ENCODE measurements at regions not wholly inside any gene's neighbourhood (a gene's known extent, or its start where the extent isn't known, plus 50 kb on each side); places are given as distances from the start of the nearest gene placed in this dataset.
"Not testable (repeated sequence)": the region's sequence is repeated elsewhere in the genome, so short reads cannot be mapped to it uniquely, and the experiment has no call there.

DNA sequence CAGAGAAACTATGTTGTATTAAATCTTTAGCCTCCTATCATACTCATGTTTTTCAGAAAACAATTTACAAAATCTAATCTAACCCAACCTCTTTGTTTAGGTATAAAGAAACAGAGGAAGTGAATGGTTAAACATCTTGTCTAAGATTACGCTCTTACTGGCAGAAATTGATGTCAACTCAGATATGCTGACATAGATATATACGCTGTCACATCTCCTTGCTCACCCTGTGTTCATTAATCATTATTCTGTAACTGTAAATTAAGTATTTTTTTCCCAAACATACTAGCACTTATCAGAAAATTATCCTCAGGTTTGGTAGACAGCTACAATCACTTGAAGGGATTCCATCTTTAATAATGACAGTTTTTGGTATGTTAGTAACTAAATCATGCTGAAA lies 1127.6 kb upstream of the SEL1L start:
- no peaks in the 10 kb centered on the region for H3K27me3 ChIP-seq (ENCODE audit: control insufficient read depth, insufficient read depth, low read length)
- H3K36me3 ChIP-seq (ENCODE audit: insufficient read depth, low read length): no peaks in the 10 kb centered on the region

DNA sequence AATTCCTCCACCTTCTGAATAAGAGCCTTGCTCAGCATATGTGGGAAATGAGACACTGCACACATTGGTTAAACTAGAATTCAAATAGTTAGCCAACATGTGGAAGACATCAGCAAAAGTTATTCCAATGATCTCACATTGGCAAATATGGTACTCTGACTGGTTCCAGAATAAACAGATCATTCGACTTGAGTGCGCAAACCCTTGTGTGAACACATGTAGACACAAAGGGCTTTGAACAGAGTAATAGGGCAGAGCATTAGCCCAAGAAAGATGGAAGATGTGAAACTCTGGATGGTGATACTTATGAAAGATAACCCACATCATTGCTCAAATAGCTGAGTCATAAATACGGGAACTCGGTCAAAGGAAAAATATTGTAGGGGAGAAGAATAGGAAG lies 1133.4 kb upstream of the SEL1L start:
- Histone ChIP-seq H3K9me3 (replicated peaks; ENCODE audit: low read length) (peaks cover 6% of the 10 kb centered on the region), H3K4me2 (ENCODE audit: low read length) (no peak overlapping the region), H3K27me3 (ENCODE audit: control insufficient read depth, insufficient read depth, low read length) (no peaks in the 10 kb centered on the region), H3K4me1 (ENCODE audit: control insufficient read depth, insufficient read depth, low read length) (no peaks in the 10 kb centered on the region), H3K9ac (ENCODE audit: low read depth, low read length) (no peak overlapping the region), H3K4me3 (ENCODE audit: low read length) (no peak overlapping the region), H3K36me3 (ENCODE audit: insufficient read depth, low read length) (no peaks in the 10 kb centered on the region)

More for the DNA sequence above, 1127.6 kb upstream of the SEL1L start:
- H3K4me1 ChIP-seq (ENCODE audit: control insufficient read depth, insufficient read depth, low read length): no peaks in the 10 kb centered on the region
- no peak overlapping the region for H3K4me2 ChIP-seq (ENCODE audit: low read length)
- no peak overlapping the region for H3K4me3 ChIP-seq (ENCODE audit: low read length)
- H3K9me3 ChIP-seq (replicated peaks; ENCODE audit: low read length): peaks cover 3% of the 10 kb centered on the region
- no peak overlapping the region for H3K9ac ChIP-seq (ENCODE audit: low read depth, low read length)

DNA sequence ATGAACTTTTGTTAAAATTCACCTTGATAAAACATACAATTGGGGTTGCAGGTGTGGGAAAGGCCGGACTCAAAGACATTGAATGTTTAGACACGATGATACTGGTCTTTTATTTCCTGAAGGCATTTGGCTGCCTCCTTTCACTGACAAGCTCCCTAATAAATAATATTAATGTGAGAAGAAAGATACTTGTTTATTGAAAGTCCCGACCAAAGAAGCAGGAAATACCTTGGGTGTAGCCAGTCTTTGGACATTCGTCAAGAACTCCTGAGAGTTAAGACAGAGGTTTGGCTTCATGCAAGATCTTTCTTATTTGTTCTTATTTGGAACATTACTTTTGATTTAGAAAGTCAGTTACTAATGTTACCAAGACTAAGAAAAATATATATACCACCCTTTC lies 1133.8 kb upstream of the SEL1L start:
- H3K4me3 ChIP-seq (ENCODE audit: low read length): no peak overlapping the region
- no peak overlapping the region for H3K4me2 ChIP-seq (ENCODE audit: low read length)
- no peaks in the 10 kb centered on the region for H3K36me3 ChIP-seq (ENCODE audit: insufficient read depth, low read length)
- no peaks in the 10 kb centered on the region for H3K4me1 ChIP-seq (ENCODE audit: control insufficient read depth, insufficient read depth, low read length)
- peaks cover 6% of the 10 kb centered on the region for H3K9me3 ChIP-seq (replicated peaks; ENCODE audit: low read length)
- H3K27me3 ChIP-seq (ENCODE audit: control insufficient read depth, insufficient read depth, low read length): no peaks in the 10 kb centered on the region
- no peak overlapping the region for H3K9ac ChIP-seq (ENCODE audit: low read depth, low read length)

DNA sequence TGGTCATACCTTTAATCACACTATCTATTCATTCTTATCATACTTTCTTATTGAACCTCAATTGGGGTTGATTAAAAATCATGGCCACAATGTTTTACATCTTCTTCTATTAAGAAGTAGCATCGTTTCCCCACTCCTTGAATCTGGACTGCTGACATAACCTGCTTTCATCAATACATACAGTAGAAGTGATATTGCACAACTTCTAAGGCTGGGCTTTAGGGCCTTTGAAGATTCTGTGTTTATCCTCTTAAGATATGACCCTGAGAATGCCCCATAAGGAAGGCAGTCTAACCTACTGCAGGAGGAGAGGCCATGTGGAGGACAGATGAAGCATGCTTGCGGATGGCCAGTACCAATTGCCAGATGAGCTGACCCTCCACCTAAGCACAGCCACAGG lies 1142.8 kb upstream of the SEL1L start:
- no peak overlapping the region for H3K4me2 ChIP-seq (ENCODE audit: low read length)
- H3K36me3 ChIP-seq (ENCODE audit: insufficient read depth, low read length): no peaks in the 10 kb centered on the region
- no peak overlapping the region for H3K9ac ChIP-seq (ENCODE audit: low read depth, low read length)
- H3K27me3 ChIP-seq (ENCODE audit: control insufficient read depth, insufficient read depth, low read length): no peaks in the 10 kb centered on the region
- H3K9me3 ChIP-seq (replicated peaks; ENCODE audit: low read length): peaks cover 2% of the 10 kb centered on the region
- H3K4me1 ChIP-seq (ENCODE audit: control insufficient read depth, insufficient read depth, low read length): no peaks in the 10 kb centered on the region
- H3K4me3 ChIP-seq (ENCODE audit: low read length): no peak overlapping the region

DNA sequence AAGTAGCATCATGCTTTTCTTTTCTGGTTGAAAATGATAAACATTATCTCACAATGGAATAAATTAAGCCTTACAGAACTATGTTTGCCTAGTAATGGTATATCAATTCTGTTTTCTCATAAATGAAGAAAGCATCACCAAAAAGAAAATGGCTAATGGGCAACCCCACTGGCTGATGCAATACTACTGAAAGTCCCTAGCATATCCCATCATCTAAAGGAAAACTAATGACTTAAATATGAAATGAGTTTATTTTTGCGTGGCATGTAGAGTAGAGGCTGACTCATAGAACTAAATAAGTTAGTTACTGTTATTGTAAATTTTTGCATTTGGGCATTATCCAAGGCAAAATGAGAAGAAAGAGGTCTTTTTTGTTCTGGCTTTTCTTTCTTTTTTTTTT lies 1156.3 kb upstream of the SEL1L start:
- H3K4me1 ChIP-seq (ENCODE audit: control insufficient read depth, insufficient read depth, low read length): no peaks in the 10 kb centered on the region
- H3K36me3 ChIP-seq (ENCODE audit: insufficient read depth, low read length): no peaks in the 10 kb centered on the region
- no peak overlapping the region for H3K4me3 ChIP-seq (ENCODE audit: low read length)
- H3K9ac ChIP-seq (ENCODE audit: low read depth, low read length): no peak overlapping the region
- no peaks in the 10 kb centered on the region for H3K9me3 ChIP-seq (replicated peaks; ENCODE audit: low read length)
- H3K4me2 ChIP-seq (ENCODE audit: low read length): no peak overlapping the region
- no peaks in the 10 kb centered on the region for H3K27me3 ChIP-seq (ENCODE audit: control insufficient read depth, insufficient read depth, low read length)

DNA sequence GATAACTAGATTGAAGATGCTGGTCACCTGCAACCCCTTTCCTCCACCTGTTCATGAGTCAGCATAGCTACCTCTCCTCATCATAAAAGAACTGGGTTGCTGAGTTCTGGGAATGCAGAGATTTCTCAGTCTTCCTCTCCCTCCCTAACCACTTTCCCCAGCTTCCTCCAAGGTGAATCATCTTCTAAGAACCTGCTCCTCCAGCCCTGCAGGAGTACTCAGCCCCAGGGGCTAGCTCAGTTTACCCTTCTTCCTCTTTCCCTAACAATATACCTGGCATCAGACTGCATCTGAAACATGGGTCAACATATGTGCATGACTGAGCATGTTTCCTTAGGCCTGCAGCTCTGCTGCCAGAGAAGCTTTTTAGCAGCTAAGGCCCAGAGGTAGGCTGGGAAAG lies 1157.5 kb upstream of the SEL1L start:
- not testable (repeated sequence) for H3K9me3 ChIP-seq (replicated peaks; ENCODE audit: low read length); H3K36me3 ChIP-seq (ENCODE audit: insufficient read depth, low read length); H3K4me3 ChIP-seq (ENCODE audit: low read length); H3K27me3 ChIP-seq (ENCODE audit: control insufficient read depth, insufficient read depth, low read length); H3K4me1 ChIP-seq (ENCODE audit: control insufficient read depth, insufficient read depth, low read length); H3K4me2 ChIP-seq (ENCODE audit: low read length); H3K9ac ChIP-seq (ENCODE audit: low read depth, low read length)

DNA sequence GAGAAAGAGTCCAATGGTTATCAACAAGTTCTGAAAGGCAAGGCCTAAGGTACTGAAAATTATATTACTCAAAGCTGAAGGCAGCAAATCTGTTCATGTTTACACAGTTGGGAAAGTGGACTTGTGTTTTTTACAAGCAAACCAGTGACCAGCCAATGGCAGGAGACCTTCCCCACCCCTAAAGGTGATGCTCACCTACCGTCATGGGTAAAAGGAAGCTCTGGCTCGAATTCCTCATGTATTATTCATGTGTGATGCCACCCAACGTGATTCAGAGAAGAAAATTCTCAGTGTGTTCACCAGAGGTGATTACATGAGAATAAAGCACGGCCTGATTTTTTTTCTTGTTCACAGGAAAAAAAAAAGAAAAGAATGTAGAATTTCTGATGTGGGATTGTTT lies 1161.2 kb upstream of the SEL1L start:
- Histone ChIP-seq H3K4me3 (ENCODE audit: low read length) (no peak overlapping the region), H3K4me1 (ENCODE audit: control insufficient read depth, insufficient read depth, low read length) (no peaks in the 10 kb centered on the region), H3K27me3 (ENCODE audit: control insufficient read depth, insufficient read depth, low read length) (no peaks in the 10 kb centered on the region), H3K4me2 (ENCODE audit: low read length) (no peak overlapping the region), H3K9ac (ENCODE audit: low read depth, low read length) (no peak overlapping the region), H3K36me3 (ENCODE audit: insufficient read depth, low read length) (no peaks in the 10 kb centered on the region), H3K9me3 (replicated peaks; ENCODE audit: low read length) (peaks cover 4% of the 10 kb centered on the region)

DNA sequence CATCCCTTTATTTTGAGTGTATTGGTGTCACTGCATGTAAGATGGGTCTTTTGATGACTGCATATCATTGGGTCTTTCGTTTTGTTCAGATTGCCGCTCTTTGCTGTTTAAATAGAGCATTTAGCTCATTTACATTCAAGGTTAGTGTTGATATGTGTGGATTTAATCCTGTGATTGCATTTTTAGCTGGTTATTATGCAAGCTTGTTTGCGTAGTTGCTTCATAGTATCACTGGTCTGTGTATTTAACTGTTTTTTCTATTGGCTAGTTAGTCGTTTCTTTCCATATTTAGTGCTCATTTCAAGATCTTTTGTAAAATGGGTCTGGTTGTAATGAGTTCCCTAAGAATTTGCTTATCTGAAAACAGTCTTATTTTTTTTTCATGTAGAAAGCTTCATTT lies 1170.6 kb upstream of the SEL1L start:
- no peaks in the 10 kb centered on the region for H3K9me3 ChIP-seq (replicated peaks; ENCODE audit: low read length)
- no peak overlapping the region for H3K4me2 ChIP-seq (ENCODE audit: low read length)
- no peaks in the 10 kb centered on the region for H3K4me1 ChIP-seq (ENCODE audit: control insufficient read depth, insufficient read depth, low read length)
- H3K36me3 ChIP-seq (ENCODE audit: insufficient read depth, low read length): no peaks in the 10 kb centered on the region
- no peaks in the 10 kb centered on the region for H3K27me3 ChIP-seq (ENCODE audit: control insufficient read depth, insufficient read depth, low read length)
- H3K9ac ChIP-seq (ENCODE audit: low read depth, low read length): no peak overlapping the region
- H3K4me3 ChIP-seq (ENCODE audit: low read length): no peak overlapping the region

DNA sequence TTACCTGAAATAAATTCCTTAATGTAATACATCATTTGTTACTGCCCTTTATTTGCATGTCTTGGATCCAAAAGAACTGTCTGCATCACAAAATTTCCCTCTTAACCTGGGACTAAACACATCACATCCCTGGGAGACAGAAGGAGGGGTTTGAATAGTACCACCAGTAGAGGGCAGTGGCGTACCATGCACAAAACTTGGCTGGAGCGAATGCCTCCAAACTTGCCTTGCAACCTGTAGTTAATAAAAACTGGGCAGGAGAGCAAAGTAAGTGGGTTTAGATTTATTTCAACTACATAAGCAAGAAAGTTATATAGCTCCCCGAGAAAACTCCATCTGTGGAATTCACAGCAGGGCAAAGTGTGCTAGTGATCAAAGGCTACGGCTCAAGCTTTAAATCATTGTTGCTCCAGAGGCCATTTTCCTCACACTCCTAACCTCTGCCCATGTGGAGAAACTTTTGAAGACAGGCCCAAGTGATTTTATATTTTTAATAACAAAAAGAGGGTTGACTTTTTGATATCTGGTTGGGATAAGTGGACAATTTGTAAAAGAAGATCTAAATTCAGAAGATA lies 1176.7 kb upstream of the SEL1L start:
- Histone ChIP-seq H3K4me3 (ENCODE audit: low read length) (no peak overlapping the region), H3K9me3 (replicated peaks; ENCODE audit: low read length) (no peaks in the 10 kb centered on the region), H3K4me1 (ENCODE audit: control insufficient read depth, insufficient read depth, low read length) (no peaks in the 10 kb centered on the region), H3K4me2 (ENCODE audit: low read length) (no peak overlapping the region), H3K27me3 (ENCODE audit: control insufficient read depth, insufficient read depth, low read length) (no peaks in the 10 kb centered on the region), H3K36me3 (ENCODE audit: insufficient read depth, low read length) (no peaks in the 10 kb centered on the region), H3K9ac (ENCODE audit: low read depth, low read length) (no peak overlapping the region)

DNA sequence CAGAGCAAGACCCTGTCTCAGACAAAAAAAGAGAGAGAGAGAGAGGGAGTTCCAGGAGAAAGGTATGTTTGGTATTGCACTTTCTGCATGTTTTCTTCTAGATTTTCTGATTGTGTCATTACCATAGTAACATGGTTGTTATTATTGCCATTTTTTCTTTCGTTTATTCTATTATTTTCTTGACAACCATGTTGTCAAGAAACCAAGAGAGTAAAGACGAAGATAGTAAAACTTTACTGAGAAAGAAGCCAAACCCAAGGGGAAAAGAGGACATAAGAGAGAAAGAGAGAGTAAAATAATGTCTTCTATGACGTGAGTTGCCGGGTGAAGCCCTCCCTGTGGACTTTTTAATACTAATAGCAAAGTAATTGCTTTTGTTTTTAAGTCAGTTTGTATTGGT lies 1186.0 kb upstream of the SEL1L start:
- no peak overlapping the region for H3K4me2 ChIP-seq (ENCODE audit: low read length)
- no peaks in the 10 kb centered on the region for H3K9me3 ChIP-seq (replicated peaks; ENCODE audit: low read length)

DNA sequence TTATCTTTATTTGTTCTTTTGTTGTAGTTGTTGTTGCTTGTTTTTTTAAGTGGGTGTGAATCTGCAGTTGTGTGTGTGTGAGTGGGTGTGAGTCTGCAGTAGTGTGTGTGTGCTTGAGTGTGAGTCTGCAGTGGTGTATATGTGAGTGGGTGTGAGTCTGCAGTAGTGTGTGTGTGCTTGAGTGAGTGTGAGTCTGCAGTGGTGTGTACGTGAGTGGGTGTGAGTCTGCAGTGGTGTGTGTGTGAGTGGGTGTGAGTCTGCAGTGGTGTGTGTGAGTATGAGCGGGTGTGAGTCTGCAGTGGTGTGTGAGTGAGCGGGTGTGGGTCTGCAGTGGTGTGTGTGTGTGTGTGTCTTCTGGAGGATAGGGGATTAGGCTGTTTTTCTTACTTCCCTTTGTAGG lies 1186.8 kb upstream of the SEL1L start:
- no peaks in the 10 kb centered on the region for H3K4me1 ChIP-seq (ENCODE audit: control insufficient read depth, insufficient read depth, low read length)
- H3K9ac ChIP-seq (ENCODE audit: low read depth, low read length): no peak overlapping the region
- H3K9me3 ChIP-seq (replicated peaks; ENCODE audit: low read length): no peaks in the 10 kb centered on the region
- no peaks in the 10 kb centered on the region for H3K36me3 ChIP-seq (ENCODE audit: insufficient read depth, low read length)
- no peaks in the 10 kb centered on the region for H3K27me3 ChIP-seq (ENCODE audit: control insufficient read depth, insufficient read depth, low read length)
- H3K4me2 ChIP-seq (ENCODE audit: low read length): no peak overlapping the region
- no peak overlapping the region for H3K4me3 ChIP-seq (ENCODE audit: low read length)

More for the DNA sequence above, 1186.0 kb upstream of the SEL1L start:
- Histone ChIP-seq H3K4me3 (ENCODE audit: low read length) (no peak overlapping the region), H3K36me3 (ENCODE audit: insufficient read depth, low read length) (no peaks in the 10 kb centered on the region), H3K27me3 (ENCODE audit: control insufficient read depth, insufficient read depth, low read length) (no peaks in the 10 kb centered on the region), H3K9ac (ENCODE audit: low read depth, low read length) (no peak overlapping the region), H3K4me1 (ENCODE audit: control insufficient read depth, insufficient read depth, low read length) (no peaks in the 10 kb centered on the region)

DNA sequence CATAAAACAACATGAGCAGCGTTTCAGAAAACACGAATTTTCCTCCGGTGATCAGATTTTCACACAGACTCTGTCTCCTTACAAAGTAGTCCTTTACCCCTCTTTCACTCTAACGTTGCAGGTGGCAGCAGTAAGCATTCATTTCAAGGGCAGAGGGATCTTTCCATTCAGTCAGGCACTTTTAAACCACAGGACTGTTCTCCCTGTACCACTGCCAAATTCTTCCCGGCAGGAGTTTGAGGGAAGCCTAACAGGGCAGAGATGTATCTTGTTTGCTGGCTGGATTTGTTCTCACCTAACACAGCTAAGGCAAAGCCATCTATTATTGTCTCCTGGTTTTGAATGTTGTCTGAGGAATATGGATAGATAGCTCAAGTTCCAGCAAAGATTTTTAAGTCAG lies 1187.3 kb upstream of the SEL1L start:
- no peak overlapping the region for H3K9ac ChIP-seq (ENCODE audit: low read depth, low read length)
- H3K36me3 ChIP-seq (ENCODE audit: insufficient read depth, low read length): no peaks in the 10 kb centered on the region
- no peaks in the 10 kb centered on the region for H3K9me3 ChIP-seq (replicated peaks; ENCODE audit: low read length)
- no peak overlapping the region for H3K4me2 ChIP-seq (ENCODE audit: low read length)
- no peaks in the 10 kb centered on the region for H3K27me3 ChIP-seq (ENCODE audit: control insufficient read depth, insufficient read depth, low read length)
- no peak overlapping the region for H3K4me3 ChIP-seq (ENCODE audit: low read length)
- no peaks in the 10 kb centered on the region for H3K4me1 ChIP-seq (ENCODE audit: control insufficient read depth, insufficient read depth, low read length)
